HG03095 (cell line): ENCODE measurements at regions not wholly inside any gene's neighbourhood (a gene's known extent, or its start where the extent isn't known, plus 50 kb on each side); places are given as distances from the start of the nearest gene placed in this dataset.

Experiments used
- ATAC-seq: cut with Tn5 transposase; IDR thresholded peaks from one replicate; pipeline ENCODE4 v1.9.1; 2021; ENCODE audit warnings: moderate library complexity; ENCODE audit not compliant: unreplicated experiment

GRCh38 chr4:110878413-110878812, 255.5 kb upstream of the PITX2 start:
- no peak for ATAC-seq

DNA sequence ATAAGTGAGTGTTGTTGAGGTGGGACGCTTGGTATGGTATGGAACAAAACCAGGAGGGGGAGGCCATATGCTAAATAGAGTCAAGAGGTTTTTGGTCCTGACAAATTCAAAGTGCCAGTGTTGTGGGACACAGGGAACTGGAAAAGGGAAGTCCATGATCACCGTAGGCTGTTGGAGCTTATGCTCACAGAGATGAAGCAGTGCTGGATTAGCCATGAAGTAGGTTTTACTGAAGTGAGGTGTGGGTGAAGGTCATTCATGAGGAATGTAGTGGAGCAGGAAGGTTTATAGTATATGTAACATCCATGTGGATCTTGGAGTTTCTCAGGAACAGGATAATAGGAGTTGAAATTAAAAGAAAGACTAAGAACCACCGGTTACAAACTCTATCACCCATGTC, 256.1 kb upstream of the PITX2 start:
- ATAC-seq: no peak

- no peak for ATAC-seq
Measured at GRCh38 chr4:110886270-110886669, 263.4 kb upstream of the PITX2 start.

- no peak for ATAC-seq
Measured at GRCh38 chr4:110886856-110887255, 264.0 kb upstream of the PITX2 start.

GRCh38 chr4:110897784-110898183, 274.9 kb upstream of the PITX2 start:
- no peak for ATAC-seq

- ATAC-seq: peak; percentile 73
Measured at GRCh38 chr4:110898290-110898689, 275.4 kb upstream of the PITX2 start.

- ATAC-seq: no peak
Measured at GRCh38 chr4:110900213-110900769, 277.4 kb upstream of the PITX2 start.

- ATAC-seq: no peak
Measured at GRCh38 chr4:110902500-110902899, 279.6 kb upstream of the PITX2 start.

DNA sequence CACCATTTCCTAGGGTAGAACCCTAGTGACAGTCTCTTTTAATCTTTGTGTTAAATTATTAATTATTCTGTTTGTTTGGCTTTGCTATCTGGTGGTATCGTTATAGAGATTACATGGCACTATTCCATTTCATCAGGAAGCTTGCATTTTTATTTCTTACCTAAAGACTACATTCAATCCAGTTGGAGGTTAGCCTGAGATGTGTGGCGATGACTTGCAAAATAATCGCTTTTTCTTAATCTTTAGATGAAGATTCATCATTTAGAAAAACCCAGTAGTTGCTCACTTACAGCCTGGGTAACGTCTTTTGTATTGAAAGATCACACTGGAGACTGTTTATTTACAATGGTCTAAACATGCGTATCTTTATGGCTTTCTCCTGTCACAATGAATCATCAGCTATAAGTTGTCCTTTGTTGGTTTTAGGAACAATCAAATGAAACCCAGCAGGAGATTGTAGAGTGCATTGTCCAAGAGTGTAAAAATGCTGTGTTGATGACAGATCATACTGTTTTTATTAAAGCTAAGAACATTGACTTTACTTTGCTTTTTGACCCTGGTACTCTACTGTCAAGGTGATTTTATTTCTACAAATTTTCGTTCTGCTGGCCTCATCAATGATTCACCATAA, 281.7 kb upstream of the PITX2 start:
- no peak for ATAC-seq

GRCh38 chr4:110905367-110905766, 282.5 kb upstream of the PITX2 start:
- no peak for ATAC-seq

GRCh38 chr4:110907801-110908313, 285.0 kb upstream of the PITX2 start:
- no peak for ATAC-seq

- no peak for ATAC-seq
Measured at GRCh38 chr4:110914791-110915190, 291.9 kb upstream of the PITX2 start.

DNA sequence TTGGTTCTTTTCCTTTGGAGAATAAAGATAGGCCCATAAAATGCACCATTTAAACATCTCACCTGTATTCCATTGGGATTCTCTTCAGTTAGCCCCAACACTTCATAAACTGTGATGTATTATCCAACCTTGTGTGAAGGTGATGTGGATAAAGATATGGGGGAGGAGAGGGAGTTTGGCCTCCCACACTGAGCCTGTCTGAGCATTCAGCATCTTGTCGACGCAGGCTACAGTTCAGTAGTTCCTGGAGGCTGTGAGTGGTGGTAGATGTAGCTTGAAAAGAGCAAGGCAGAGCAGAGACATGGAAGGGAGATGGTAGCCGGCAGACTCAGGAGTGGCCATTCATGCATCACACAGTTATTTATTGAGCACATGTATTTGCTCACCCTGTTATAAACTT, 292.4 kb upstream of the PITX2 start:
- no peak for ATAC-seq

DNA sequence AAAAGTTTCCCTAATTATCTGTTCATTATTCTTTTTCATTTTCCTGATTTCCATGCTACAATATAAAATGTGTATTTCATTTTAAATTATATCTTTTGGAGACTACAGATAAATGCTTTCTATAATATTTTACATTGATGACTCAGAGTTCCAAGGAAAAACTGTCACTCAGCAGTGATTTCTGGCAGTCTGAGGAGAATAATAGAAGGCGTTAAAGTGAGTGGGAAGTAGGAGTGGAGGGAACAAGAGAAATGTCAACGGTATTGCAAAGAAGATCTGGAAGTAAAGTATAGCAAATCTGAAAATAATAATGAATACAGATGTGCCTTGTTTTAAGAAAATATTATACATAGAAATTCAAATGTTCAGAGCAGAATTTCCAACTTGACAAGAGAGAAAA, 293.6 kb upstream of the PITX2 start:
- ATAC-seq: no peak

- no peak for ATAC-seq
Measured at GRCh38 chr4:110917835-110918234, 295.0 kb upstream of the PITX2 start.

- no peak for ATAC-seq
Measured at GRCh38 chr4:110920990-110921389, 298.1 kb upstream of the PITX2 start.

DNA sequence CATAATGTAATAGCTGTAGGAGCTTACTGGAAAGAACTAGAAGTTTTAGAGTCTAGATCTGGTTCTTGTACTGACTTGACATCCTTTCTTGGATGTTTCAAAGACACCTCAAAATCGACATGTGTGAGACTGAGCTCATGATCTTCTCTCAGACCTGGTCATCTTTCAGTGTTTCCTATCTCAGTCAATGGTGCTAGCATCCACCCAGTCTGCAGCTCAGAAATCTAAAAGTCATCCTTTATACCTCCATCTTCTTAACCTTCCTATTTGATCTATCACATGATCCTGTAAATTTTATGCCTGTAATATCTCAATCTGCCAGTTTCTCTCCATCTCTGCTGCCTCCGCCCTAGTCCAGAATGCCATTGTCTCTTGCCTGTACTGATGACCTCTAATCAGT, 301.9 kb upstream of the PITX2 start:
- no peak for ATAC-seq

DNA sequence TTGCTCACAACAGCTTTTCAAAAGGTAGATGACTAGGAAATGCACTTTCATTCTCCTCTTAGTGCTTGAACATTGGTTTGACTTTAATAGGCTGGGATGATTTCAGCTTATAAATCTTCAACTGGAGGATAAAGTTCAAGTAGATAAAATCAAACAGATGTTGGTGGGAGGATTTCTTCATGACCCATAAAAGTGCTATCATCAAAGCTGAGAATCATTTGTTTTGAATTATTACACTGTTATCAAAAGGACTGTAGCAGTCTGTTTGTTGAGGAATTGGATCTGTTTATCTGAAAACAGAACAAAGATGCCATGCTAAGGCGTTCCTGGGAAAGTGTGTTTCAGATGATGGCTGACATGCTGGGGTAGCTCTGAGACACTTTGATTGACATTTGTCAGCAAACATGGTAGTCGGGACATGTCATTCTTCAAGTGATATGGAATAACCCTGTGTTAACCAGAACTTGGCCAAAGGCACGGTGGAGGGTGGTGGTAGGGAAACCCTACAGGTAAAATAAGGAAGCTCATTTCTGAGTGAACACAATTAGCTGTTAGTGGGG, 304.0 kb upstream of the PITX2 start:
- no peak for ATAC-seq

DNA sequence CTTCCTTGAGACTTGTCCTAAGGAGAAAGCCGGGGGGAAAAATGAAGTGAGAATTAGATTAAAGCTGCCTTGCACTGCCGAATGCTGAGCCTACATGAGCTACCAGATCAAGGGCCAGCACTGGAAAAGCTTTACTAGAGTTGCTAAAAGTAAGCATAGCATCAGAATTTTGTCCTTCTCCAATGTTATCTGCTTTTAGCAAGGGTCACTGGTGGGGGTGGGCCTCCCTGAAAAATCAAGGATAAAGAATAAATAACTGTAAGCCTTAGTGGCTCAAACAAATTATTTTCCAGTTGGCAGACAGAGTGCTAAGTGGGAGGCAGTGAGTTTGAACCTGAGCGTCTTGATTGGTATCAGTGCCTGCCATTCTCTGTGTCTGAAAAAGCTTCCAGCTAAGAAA, 310.5 kb upstream of the PITX2 start:
- ATAC-seq: no peak

GRCh38 chr4:110944501-110944900, 321.6 kb upstream of the PITX2 start:
- ATAC-seq: no peak

GRCh38 chr4:110945600-110945999, 322.7 kb upstream of the PITX2 start:
- no peak for ATAC-seq

GRCh38 chr4:110949542-110949941, 326.7 kb upstream of the PITX2 start:
- ATAC-seq: no peak

DNA sequence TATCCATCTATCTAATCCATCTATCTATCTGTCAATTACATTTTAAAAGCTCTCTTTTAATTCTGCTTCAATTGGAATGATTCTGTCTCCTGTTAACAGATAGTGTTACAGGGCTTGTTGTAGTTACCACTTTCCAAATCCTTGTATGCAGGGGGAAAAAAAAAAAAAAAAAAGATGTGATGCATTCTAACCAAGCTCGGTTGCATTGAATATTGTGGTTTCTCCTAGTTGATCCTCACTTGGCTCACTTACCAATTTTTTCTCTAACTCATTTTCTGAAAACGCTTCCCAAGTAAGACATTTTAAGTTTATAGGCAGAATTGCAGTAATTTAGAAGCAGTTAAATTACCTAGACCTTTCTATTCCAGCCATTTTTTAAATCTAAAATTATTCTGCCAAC, 327.9 kb upstream of the PITX2 start:
- ATAC-seq: no peak
